GM12891 (cell line): ENCODE measurements at regions not wholly inside any gene's neighbourhood (a gene's known extent, or its start where the extent isn't known, plus 50 kb on each side); places are given as distances from the start of the nearest gene placed in this dataset.

Source experiments
- DNase-seq: peaks from one replicate; pipeline ENCODE4 v3.0.0; 2011; ENCODE audit warnings: low spot score; ENCODE audit not compliant: insufficient read length
- FAIRE-seq: peaks from 2 replicates; lab custom pipeline; 2011; peaks lifted over from hg19 to GRCh38; lab: Jason Lieb, UNC
- PAX5 ChIP-seq: IDR thresholded peaks from 2 replicates; pipeline ENCODE4 v1.6.1; 2011; ENCODE audit warnings: low read length, moderate library complexity, mild to moderate bottlenecking; ENCODE audit not compliant: insufficient read depth, severe bottlenecking
- POLR2A ChIP-seq: IDR thresholded peaks from 2 replicates; pipeline ENCODE4 v1.6.1; 2011; ENCODE audit warnings: low read depth, low read length, control low read depth
- POLR2AphosphoS5 ChIP-seq: IDR thresholded peaks from 2 replicates; pipeline ENCODE4 v1.6.1; 2011; ENCODE audit warnings: low read depth, low read length, control low read depth
- POU2F2 ChIP-seq: IDR thresholded peaks from 2 replicates; pipeline ENCODE4 v1.6.1; 2011; ENCODE audit warnings: low read depth, mild to moderate bottlenecking, control low read depth, low read length, moderate library complexity
- SPI1 ChIP-seq: IDR thresholded peaks from 2 replicates; pipeline ENCODE4 v1.6.1; 2011; ENCODE audit warnings: low read depth, low read length, control low read depth
- TAF1 ChIP-seq: IDR thresholded peaks from 2 replicates; pipeline ENCODE4 v1.6.1; 2011; ENCODE audit warnings: low read depth, low read length, control low read depth

DNA sequence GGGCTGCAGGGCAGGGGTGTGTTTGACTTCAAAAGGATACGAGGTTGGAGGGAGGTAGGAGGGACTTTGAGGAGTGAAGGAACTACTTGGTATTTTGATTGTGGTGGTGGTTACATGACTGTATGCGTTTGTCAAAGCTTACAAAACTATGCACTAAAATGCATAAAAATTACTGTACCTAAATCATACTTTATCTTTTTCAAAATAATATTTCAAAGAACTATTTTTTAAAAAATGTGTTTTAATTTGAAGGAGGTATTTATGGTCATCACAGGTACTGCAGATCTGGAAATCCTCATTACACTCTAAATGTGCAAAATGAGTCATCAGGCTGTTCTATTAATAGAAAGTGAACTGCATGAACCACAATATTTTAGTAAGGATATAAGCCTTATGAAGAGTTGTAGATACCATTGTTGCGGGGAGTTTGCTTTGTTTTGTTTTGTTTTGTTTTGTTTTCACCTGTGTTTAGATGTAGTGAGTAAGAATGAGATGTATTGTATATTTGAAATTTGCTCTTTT lies 116.9 kb downstream of the ARRDC3 start:
- no peak for DNase-seq
- no peak for FAIRE-seq

DNA sequence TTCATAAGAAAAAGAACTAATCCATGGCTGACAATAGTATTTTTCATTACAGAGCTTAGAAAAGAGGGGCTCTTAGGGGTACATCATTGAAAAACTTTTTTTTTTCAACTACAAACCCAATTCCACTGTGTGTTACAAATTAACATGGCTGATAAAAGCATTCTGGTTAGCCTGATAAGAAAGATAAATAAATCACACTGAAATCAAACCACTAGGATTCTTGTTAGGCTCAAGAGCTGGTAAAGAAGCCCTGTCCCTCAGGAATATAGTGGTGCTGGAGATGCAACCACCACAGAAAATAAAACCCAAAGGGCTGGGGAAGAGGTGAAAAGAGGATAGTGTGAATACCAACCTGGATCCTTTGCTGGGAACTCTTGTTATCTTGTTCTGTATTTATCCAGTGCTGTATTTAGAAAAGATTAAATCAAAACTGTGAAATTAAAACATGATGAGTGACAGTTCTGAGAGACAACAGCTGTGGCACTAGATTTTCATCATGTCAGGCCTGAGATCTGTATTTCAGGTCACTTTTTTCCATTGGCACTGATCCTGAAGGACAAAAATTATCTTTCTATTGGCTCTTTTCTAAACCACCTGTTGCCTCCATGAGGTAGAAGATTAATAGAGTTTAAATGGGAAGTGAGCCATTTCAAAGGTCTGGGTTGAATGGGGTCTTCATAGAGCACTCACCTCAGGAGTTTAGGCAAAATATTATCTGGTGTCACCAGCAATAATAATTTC lies 118.6 kb downstream of the ARRDC3 start:
- TF ChIP-seq TAF1 (no peak), POLR2A (no peak), PAX5 (no peak), SPI1 (no peak), POU2F2 (no peak), POLR2AphosphoS5 (no peak)
- DNase-seq (no peak), FAIRE-seq (no peak)

More for the DNA sequence above, 116.9 kb downstream of the ARRDC3 start:
- TF ChIP-seq POU2F2, result no peak
- no peak for TF ChIP-seq POLR2AphosphoS5
- no peak for TF ChIP-seq TAF1
- no peak for TF ChIP-seq PAX5
- TF ChIP-seq SPI1, result no peak
- no peak for TF ChIP-seq POLR2A

DNA sequence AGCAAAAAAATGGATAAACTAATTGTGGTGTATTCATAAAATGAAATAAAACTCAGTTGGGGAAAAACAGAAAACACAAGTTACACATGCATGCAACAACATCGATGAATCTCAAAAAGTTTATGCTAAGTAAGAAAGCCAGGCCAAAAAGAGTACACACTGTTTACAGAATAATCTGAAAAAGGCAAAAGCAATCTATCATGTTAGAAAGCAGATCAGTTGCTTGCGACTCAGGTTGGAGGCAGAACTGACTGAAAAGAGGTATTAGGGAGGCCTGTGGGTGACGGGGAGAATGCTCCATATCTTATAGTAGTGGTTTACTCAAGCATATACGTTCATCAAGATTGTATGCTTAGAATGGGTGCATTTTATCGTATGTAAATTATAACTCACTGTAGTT lies 119.2 kb downstream of the ARRDC3 start:
- no peak for FAIRE-seq
- no peak for TF ChIP-seq PAX5
- no peak for TF ChIP-seq POU2F2
- no peak for TF ChIP-seq TAF1

DNA sequence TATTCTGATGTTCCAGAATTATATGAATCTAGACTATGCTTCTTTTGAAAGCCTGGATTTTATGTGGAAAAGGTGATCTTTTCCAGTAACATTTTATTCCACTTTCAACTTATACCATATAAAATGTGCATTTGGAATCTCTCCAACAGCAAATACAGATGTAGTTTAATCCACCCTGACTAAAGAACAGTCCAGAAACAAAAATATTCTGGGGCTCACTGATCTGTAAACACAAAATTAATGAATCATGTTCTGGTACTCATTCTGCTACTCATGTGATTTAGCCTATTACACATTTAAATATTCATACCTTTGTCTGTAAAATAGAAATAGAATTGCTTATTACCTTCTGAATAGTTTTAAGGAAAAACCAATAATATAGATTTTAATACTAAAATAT lies 125.8 kb downstream of the ARRDC3 start:
- no peak for FAIRE-seq
- no peak for TF ChIP-seq POU2F2
- no peak for TF ChIP-seq PAX5
- TF ChIP-seq POLR2A, result no peak
- TF ChIP-seq SPI1, result no peak
- TF ChIP-seq POLR2AphosphoS5, result no peak
- TF ChIP-seq TAF1, result no peak
- DNase-seq, result no peak

More for the DNA sequence above, 119.2 kb downstream of the ARRDC3 start:
- no peak for DNase-seq

DNA sequence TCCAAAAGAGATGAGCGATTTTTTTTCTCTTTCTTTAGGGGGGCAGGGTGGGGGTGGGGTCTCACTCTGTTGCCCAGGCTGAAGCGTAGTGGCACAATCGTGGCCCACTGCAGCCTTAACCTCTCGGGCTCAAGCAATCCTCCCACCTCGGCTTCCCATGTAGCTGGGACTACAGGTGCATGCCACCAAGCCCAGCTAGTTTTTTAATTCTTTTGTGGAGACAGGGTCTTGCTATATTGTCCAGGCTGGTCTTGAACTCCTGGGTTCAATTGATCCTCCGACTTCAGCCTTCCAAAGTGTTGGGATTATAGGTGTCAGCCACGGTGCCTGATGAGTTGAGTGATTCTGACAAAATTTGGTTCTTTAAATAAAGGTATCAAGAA lies 127.0 kb downstream of the ARRDC3 start:
- TF ChIP-seq POLR2A (no peak), SPI1 (no peak), POLR2AphosphoS5 (no peak), POU2F2 (no peak), TAF1 (no peak), PAX5 (no peak)
- DNase-seq, result no peak
- FAIRE-seq, result no peak

DNA sequence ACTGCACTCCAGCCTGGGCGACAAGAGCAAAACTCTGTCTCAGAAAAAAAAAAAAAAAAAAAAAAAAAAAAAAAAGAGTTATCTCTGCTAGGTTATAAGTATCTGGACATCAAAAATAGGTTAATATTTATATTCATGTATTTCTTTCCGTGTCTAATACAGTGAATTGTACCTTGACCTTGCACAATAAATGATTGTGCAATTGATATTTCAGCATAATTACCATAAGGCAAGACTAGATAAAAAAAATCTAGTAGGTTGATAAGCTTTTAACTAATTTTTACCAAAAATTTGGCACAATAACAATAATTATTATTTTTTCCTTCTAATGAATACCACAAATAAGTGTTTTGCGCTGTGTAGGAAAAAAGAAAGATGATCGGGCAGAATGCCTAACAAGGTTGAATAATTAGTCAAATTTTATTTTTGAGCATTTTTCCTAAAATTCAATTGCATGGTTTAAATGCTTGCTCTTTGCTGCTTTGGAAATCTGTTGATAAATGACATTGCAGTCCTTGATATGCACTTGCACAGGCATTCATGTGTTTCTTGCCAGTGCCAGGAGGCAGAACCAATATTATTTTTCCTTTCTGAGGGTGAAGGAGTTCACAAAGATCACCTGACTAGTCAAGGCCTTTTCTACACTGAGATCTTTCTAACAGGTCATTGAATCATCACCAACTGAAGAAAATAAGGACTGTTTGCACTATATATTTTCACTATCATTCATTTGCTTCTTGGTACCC lies 127.5 kb downstream of the ARRDC3 start:
- FAIRE-seq (no peak), DNase-seq (no peak)
- TF ChIP-seq PAX5 (no peak), POLR2AphosphoS5 (no peak), SPI1 (no peak)

DNA sequence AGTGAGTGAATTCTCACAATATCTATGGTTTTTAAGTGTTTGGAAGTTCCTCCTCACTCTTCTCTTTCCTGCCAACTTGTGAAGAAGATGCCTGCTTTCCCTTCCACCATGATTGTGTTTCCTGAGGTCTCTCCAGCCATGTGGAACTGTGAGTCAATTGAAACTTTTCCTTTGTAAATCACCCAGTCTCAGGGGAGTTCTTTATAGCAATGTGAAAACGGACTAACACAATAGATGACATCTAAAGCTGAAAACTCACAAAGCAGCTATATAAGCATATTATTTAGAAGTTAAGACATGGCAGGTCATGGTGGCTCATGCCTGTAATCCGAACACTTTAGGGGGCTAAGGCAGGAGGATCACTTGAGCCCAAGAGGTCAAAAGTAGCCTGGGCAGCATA lies 130.2 kb downstream of the ARRDC3 start:
- no peak for FAIRE-seq
- TF ChIP-seq PAX5 (no peak), TAF1 (no peak), POU2F2 (no peak), POLR2AphosphoS5 (no peak), POLR2A (no peak), SPI1 (no peak)

DNA sequence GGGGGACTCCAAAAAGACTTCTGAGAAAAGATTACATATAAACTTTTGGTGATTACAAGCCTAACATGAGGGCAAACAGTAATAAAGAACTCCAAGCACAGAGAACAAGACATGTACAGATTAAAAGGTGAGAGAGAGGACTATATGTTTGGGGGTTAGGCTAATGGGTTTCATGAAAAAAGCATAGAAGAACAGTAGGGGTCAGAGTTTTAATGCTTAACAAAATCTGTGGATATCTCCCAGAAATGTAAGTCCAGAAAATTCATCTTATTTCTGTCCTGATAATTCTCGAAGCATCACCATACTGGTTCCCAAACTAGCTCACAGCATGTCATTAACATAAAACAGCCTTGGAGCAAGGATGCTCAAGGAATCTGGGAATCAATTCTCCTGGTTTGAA lies 137.2 kb downstream of the ARRDC3 start:
- DNase-seq, result no peak
- TF ChIP-seq TAF1 (no peak), PAX5 (no peak), POLR2A (no peak), SPI1 (no peak), POLR2AphosphoS5 (no peak), POU2F2 (no peak)
- FAIRE-seq, result no peak

More for the DNA sequence above, 130.2 kb downstream of the ARRDC3 start:
- no peak for DNase-seq

DNA sequence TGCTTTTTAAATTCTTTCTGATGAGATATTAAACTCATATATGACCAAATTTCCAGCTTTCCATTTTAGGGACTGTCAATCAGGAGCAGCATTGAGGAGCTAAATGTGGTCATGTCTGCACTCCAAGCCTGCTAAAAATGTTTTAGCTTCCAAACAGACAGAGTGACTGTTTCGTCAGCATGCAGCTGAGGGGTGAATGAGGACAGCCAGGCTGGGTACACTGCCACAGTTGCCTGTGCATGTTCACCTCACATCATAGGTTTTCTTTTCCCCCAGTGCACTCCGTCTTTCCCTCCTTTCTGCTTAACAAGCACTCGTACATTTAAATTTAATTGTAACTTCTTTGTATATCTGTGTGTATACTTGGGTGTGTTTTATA lies 138.1 kb downstream of the ARRDC3 start:
- DNase-seq (no peak), FAIRE-seq (no peak)
- TF ChIP-seq POLR2A, result no peak
- TF ChIP-seq SPI1, result no peak
- no peak for TF ChIP-seq TAF1
- TF ChIP-seq POU2F2, result no peak
- no peak for TF ChIP-seq POLR2AphosphoS5
- TF ChIP-seq PAX5, result no peak
